GM21526 (cell line): ENCODE measurements at regions not wholly inside any gene's neighbourhood (a gene's known extent, or its start where the extent isn't known, plus 50 kb on each side); places are given as distances from the start of the nearest gene placed in this dataset.
"Not testable (repeated sequence)": the region's sequence is repeated elsewhere in the genome, so short reads cannot be mapped to it uniquely, and the experiment has no call there.

Experiments used
- ATAC-seq: cut with Tn5 transposase; IDR thresholded peaks from one replicate; pipeline ENCODE4 v1.9.1; 2021; ENCODE audit warnings: moderate library complexity; ENCODE audit not compliant: unreplicated experiment, low FRiP score

DNA sequence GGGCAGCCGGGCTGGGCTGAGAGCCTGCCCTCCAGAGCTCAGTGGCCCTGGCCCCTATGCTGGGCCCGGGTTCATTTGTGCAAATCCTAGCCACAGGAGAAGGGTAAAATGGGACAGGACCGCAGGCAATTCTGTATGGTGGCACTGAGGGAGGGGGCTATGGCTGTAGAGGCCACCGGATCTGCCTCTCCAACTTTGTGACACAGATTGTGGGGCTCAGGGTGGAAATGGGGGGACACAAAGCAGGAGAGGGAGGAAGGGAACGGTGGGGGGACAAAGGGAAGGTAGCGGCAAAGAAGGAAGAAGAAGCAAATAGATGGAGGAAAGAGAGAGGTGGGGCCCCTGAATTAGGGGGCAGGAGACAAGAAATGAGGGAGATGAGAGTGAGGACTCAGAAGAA, 201.1 kb downstream of the SMAD2 start:
- ATAC-seq, result no peak

GRCh38 chr18:47728921-47729320, 201.5 kb downstream of the SMAD2 start:
- no peak for ATAC-seq

GRCh38 chr18:47727409-47727808, 203.1 kb downstream of the SMAD2 start:
- ATAC-seq, result no peak

- no peak for ATAC-seq
Measured at GRCh38 chr18:47726550-47726949, 203.9 kb downstream of the SMAD2 start.

GRCh38 chr18:47725656-47726055, 204.8 kb downstream of the SMAD2 start:
- no peak for ATAC-seq

- ATAC-seq, result no peak
Measured at GRCh38 chr18:47724186-47724975, 206.1 kb downstream of the SMAD2 start.

GRCh38 chr18:47721876-47722275, 208.6 kb downstream of the SMAD2 start:
- no peak for ATAC-seq

- ATAC-seq, result no peak
Measured at GRCh38 chr18:47720741-47721140, 209.7 kb downstream of the SMAD2 start.

DNA sequence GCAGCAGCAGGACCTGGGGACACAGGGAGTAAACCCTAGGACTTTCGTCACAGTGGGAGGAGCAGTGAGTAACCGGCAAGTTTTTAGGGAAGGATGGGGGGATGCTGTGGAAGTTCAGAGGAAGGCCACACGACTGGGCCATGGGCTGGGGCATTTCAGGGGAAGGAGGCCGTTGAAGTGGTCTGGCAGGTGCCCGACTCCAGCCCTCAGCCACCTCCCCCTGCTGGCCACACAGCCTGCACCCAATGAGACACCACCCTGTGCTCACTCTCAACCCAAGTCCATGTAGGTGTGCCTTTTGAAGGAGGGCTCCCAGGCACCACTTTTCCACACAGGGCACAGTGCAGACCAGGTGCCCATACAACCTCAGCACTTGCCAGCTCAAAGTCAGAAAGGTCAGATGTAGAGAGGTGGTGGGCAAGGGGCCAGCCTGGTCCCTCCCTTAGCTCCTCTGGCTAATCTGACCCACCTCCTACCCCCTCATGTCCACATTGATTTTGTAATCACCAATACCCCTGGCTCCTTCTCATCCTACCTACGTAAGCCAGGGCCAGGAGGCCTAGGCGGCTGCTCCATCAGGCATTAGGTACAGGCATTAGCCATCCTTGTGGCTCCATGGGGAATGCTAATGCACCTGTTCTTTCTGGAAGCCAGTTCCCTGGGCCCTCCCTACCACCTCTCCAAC, 211.2 kb downstream of the SMAD2 start:
- ATAC-seq, result no peak

GRCh38 chr18:47718646-47719045, 211.8 kb downstream of the SMAD2 start:
- no peak for ATAC-seq

- no peak for ATAC-seq
Measured at GRCh38 chr18:47717257-47717656, 213.2 kb downstream of the SMAD2 start.

GRCh38 chr18:47716632-47717185, 213.8 kb downstream of the SMAD2 start:
- ATAC-seq, result no peak

DNA sequence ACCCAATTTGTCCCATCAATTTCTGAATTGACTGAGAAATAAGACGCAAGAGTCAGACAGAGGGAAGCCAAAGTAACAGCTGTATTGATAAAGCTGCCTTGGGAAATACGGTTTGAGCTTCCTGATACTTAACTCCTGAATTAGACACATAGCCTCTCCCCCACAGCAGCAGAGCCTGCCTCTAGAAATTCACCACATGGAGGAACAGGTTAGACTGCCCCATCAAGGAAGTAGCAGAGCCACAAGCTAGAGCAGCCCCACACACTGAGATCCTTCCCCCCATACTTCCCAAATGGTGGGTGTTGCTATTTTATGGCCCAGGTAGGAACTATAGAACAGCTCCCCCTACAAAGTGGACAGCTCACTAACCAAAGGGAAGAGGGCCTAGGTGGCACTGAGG, 220.0 kb downstream of the SMAD2 start:
- no peak for ATAC-seq

- ATAC-seq, result no peak
Measured at GRCh38 chr18:47709556-47709955, 220.9 kb downstream of the SMAD2 start.

- no peak for ATAC-seq
Measured at GRCh38 chr18:47708206-47708605, 222.3 kb downstream of the SMAD2 start.

GRCh38 chr18:47701134-47701533, 229.3 kb downstream of the SMAD2 start:
- no peak for ATAC-seq

GRCh38 chr18:47696870-47697269, 233.6 kb downstream of the SMAD2 start:
- no peak for ATAC-seq

GRCh38 chr18:47691611-47692010, 238.8 kb downstream of the SMAD2 start:
- ATAC-seq, result no peak

DNA sequence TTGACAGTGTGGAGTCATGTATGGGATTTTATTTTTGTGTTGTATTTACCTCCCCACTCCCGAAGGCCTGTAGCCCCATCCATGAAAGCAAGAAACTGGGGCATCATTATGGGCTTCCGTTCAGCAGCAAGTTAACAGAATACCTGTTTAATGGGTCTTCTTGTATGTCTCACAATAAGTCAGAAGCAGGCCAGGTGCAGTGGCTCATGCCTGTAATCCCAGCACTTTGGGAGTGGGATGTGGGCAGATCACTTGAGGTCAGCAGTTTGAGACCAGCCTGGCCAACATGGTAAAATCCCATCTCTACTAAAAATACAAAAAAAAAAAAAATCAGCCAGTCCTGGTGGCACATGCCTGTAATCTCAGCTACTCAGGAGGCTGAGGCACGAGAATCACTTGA, 239.7 kb downstream of the SMAD2 start:
- not testable (repeated sequence) for ATAC-seq

- ATAC-seq, result no peak
Measured at GRCh38 chr18:47689371-47689770, 241.1 kb downstream of the SMAD2 start.

DNA sequence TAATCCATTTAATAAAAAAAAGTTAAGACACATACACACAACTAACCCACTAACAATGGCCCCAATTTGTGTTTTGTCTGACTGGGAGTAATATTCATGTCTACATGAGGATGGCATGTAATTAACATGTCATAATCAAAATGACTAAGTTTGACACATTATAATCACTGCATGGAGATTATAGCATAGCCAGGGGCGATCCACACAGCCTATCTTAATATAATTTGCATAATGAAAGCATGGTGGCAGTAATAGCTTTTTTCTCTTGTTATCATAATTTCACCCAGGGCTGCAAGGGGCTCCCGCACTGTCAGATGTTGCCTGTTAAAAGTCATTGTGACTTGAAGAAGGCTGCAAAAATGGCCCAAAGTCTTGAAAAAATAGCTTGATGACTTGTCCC, 243.7 kb downstream of the SMAD2 start:
- ATAC-seq, result no peak

DNA sequence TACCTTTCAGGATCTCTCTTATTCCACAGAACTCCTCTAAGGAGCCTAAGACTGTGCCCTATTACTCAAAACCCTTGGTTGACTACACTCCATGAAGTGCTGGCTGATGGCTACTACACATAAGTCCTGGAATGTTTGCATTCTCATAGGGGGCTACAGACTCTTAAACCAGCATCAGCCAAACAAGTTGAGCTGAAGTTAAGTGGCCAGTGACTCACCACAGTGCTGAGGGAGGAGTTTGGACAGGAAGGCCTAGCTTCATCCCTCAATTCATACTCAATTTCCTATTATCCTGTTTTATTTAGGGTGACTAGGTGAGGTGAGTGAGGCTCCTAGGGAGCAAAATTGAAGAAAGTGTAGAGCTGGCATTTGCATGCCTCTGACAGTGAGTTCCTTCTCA, 246.7 kb downstream of the SMAD2 start:
- no peak for ATAC-seq
